NCI-H1105 treated with DMSO at 0.1 percent for 48 hours (cell line): ENCODE measurements at regions not wholly inside any gene's neighbourhood (a gene's known extent, or its start where the extent isn't known, plus 50 kb on each side); places are given as distances from the start of the nearest gene placed in this dataset.
"Not testable (repeated sequence)": the region's sequence is repeated elsewhere in the genome, so short reads cannot be mapped to it uniquely, and the experiment has no call there.

Experiments
- DNase-seq: peaks from one replicate; lab custom pipeline; 2025; lab: John Stamatoyannopoulos, UW

GRCh38 chr4:3879681-3880614 lies 113.8 kb downstream of the ADRA2C start:
- DNase-seq = no peak

GRCh38 chr4:3880615-3881120 lies 114.5 kb downstream of the ADRA2C start:
- DNase-seq = peak; percentile 34

- not testable (repeated sequence) for DNase-seq
Measured at GRCh38 chr4:3882316-3882885, 116.2 kb downstream of the ADRA2C start.

GRCh38 chr4:3884261-3884660 lies 118.1 kb downstream of the ADRA2C start:
- not testable (repeated sequence) for DNase-seq

GRCh38 chr4:3893590-3893989 lies 127.4 kb downstream of the ADRA2C start:
- not testable (repeated sequence) for DNase-seq

GRCh38 chr4:3894086-3894959 lies 128.1 kb downstream of the ADRA2C start:
- DNase-seq = not testable (repeated sequence)

GRCh38 chr4:3896441-3896840 lies 130.3 kb downstream of the ADRA2C start:
- DNase-seq = no peak

GRCh38 chr4:3896871-3897578 lies 130.8 kb downstream of the ADRA2C start:
- DNase-seq = not testable (repeated sequence)

- DNase-seq = no peak
Measured at GRCh38 chr4:3898098-3898497, 131.9 kb downstream of the ADRA2C start.

- not testable (repeated sequence) for DNase-seq
Measured at GRCh38 chr4:3898928-3899327, 132.7 kb downstream of the ADRA2C start.

- not testable (repeated sequence) for DNase-seq
Measured at GRCh38 chr4:3904264-3904955, 138.2 kb downstream of the ADRA2C start.

- DNase-seq = not testable (repeated sequence)
Measured at GRCh38 chr4:3909616-3910015, 143.4 kb downstream of the ADRA2C start.

GRCh38 chr4:3910161-3910950 lies 144.2 kb downstream of the ADRA2C start:
- not testable (repeated sequence) for DNase-seq

- DNase-seq = no peak
Measured at GRCh38 chr4:3911252-3911856, 145.2 kb downstream of the ADRA2C start.

- not testable (repeated sequence) for DNase-seq
Measured at GRCh38 chr4:3914511-3914910, 148.3 kb downstream of the ADRA2C start.

GRCh38 chr4:3919509-3919908 lies 153.3 kb downstream of the ADRA2C start:
- DNase-seq = not testable (repeated sequence)

- not testable (repeated sequence) for DNase-seq
Measured at GRCh38 chr4:3921902-3922301, 155.7 kb downstream of the ADRA2C start.

GRCh38 chr4:3925841-3926240 lies 159.7 kb downstream of the ADRA2C start:
- DNase-seq = not testable (repeated sequence)

- not testable (repeated sequence) for DNase-seq
Measured at GRCh38 chr4:3926271-3926670, 160.1 kb downstream of the ADRA2C start.
